Panc1 (cell line): ENCODE measurements at regions not wholly inside any gene's neighbourhood (a gene's known extent, or its start where the extent isn't known, plus 50 kb on each side); places are given as distances from the start of the nearest gene placed in this dataset.

ENCODE experiments used
- CTCF ChIP-seq: fragments of 450-650 bp; IDR thresholded peaks from 2 replicates; pipeline ENCODE4 v1.5.1; 2017; ENCODE audit warnings: mild to moderate bottlenecking
- POLR2AphosphoS5 ChIP-seq: IDR thresholded peaks from 2 replicates; pipeline ENCODE4 v1.6.1; 2012; ENCODE audit warnings: mild to moderate bottlenecking, low read depth, low read length, moderate library complexity
- REST ChIP-seq, 2 experiments: IDR thresholded peaks; 2 replicates each; pipeline ENCODE4 v1.6.1; 2011 to 2012; ENCODE audit warnings: low read depth in 2 of 2, control low read depth in 1 of 2, low read length in 1 of 2, mild to moderate bottlenecking in 1 of 2, moderate library complexity in 1 of 2; ENCODE audit not compliant: insufficient read depth in 1 of 2

GRCh38 chr6:105616521-105616920 is 213.6 kb upstream of the PREP start:
- no peak for TF ChIP-seq POLR2AphosphoS5
- no peak for TF ChIP-seq CTCF
- TF ChIP-seq REST (IDR thresholded peaks at IDR 0.05; ENCODE audit: insufficient read depth in 1 of 2, low read depth in 2 of 2, low read length in 1 of 2): no peak
